ENCODE measurements at regions not wholly inside any gene's neighbourhood (a gene's known extent, or its start where the extent isn't known, plus 50 kb on each side); places are given as distances from the start of the nearest gene placed in this dataset.

- Histone ChIP-seq H3K36me3 (ENCODE audit: insufficient read depth, low read length) (no peaks in the 10 kb centered on the region), H3K4me3 (ENCODE audit: low read depth, low read length) (no peak overlapping the region), H2AFZ (ENCODE audit: low read length, unreplicated experiment) (no peak overlapping the region), H3K27me3 (ENCODE audit: insufficient read depth, low read length) (peaks cover 4% of the 10 kb centered on the region), H3K4me1 (ENCODE audit: control insufficient read depth, insufficient read depth, low read length, unreplicated experiment) (no peaks in the 10 kb centered on the region), H3K79me2 (ENCODE audit: control insufficient read depth, insufficient read depth, low read length, unreplicated experiment) (no peaks in the 10 kb centered on the region), H3K27ac (ENCODE audit: low read depth, low read length) (no peak overlapping the region)
Observed at GRCh38 chr14:101379842-101380241, 181.5 kb upstream of the DIO3 start.

- H3K36me3 ChIP-seq (ENCODE audit: insufficient read depth, low read length), result no peaks in the 10 kb centered on the region
- H3K4me3 ChIP-seq (ENCODE audit: low read depth, low read length), result no peak overlapping the region
- H3K79me2 ChIP-seq (ENCODE audit: control insufficient read depth, insufficient read depth, low read length, unreplicated experiment), result no peaks in the 10 kb centered on the region
- no peak overlapping the region for H3K27ac ChIP-seq (ENCODE audit: low read depth, low read length)
- H3K27me3 ChIP-seq (ENCODE audit: insufficient read depth, low read length), result peaks cover 4% of the 10 kb centered on the region
- H3K4me1 ChIP-seq (ENCODE audit: control insufficient read depth, insufficient read depth, low read length, unreplicated experiment), result no peaks in the 10 kb centered on the region
- no peak overlapping the region for H2AFZ ChIP-seq (ENCODE audit: low read length, unreplicated experiment)
Observed at GRCh38 chr14:101380512-101380911, 180.8 kb upstream of the DIO3 start.

DNA sequence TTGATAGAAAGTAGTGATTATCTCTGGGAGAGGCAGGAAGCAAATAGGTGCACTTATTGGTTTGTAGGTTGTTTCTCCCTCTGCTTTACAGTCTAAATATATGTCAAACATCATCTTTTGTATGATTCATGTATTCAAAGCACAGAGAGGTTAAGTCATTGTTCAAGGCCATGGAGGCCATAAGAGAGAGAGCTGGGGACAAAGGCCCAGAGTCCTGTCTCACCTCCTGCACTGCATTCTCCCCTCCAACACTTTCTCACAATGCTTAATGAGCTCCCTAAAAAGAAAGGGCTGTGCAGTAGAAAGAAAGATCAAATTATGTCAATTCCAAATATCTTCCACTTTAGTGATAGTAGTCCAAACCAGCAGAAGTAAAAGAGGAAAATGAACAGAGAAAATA, 180.4 kb upstream of the DIO3 start:
- Histone ChIP-seq H3K36me3 (ENCODE audit: insufficient read depth, low read length) (no peaks in the 10 kb centered on the region), H3K4me1 (ENCODE audit: control insufficient read depth, insufficient read depth, low read length, unreplicated experiment) (no peaks in the 10 kb centered on the region), H3K27me3 (ENCODE audit: insufficient read depth, low read length) (peaks cover 4% of the 10 kb centered on the region), H3K79me2 (ENCODE audit: control insufficient read depth, insufficient read depth, low read length, unreplicated experiment) (no peaks in the 10 kb centered on the region), H2AFZ (ENCODE audit: low read length, unreplicated experiment) (no peak overlapping the region), H3K4me3 (ENCODE audit: low read depth, low read length) (no peak overlapping the region), H3K27ac (ENCODE audit: low read depth, low read length) (no peak overlapping the region)

- Histone ChIP-seq H3K79me2 (ENCODE audit: control insufficient read depth, insufficient read depth, low read length, unreplicated experiment) (no peaks in the 10 kb centered on the region), H3K4me1 (ENCODE audit: control insufficient read depth, insufficient read depth, low read length, unreplicated experiment) (no peaks in the 10 kb centered on the region), H3K27me3 (ENCODE audit: insufficient read depth, low read length) (no peaks in the 10 kb centered on the region; the same call in 1 of the 2 replicates), H2AFZ (ENCODE audit: low read length, unreplicated experiment) (no peak overlapping the region), H3K27ac (ENCODE audit: low read depth, low read length) (no peak overlapping the region), H3K4me3 (ENCODE audit: low read depth, low read length) (no peak overlapping the region), H3K36me3 (ENCODE audit: insufficient read depth, low read length) (no peaks in the 10 kb centered on the region)
Observed at GRCh38 chr14:101383737-101384338, 177.5 kb upstream of the DIO3 start.

DNA sequence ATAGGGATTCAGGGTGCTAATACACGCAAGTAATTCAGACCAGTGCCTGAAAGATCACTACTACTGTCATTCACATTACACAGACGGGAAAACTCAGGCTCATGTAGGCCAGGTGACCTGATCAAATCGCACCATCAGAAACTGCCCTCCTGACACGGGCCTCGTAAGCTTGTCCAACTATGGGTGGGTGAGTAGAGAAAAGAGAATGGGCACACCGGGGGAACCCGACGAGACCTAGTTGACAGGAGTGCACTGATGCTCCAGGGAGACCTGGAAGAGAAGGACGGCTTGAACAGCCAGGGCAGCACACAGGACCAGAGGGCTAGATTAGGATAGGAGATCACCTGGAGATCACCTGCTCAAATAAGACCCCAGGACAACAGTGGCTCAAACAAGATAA, 166.9 kb upstream of the DIO3 start:
- peaks cover 13% of the 10 kb centered on the region; the same call in 1 of the 2 replicates for H3K27me3 ChIP-seq (ENCODE audit: insufficient read depth, low read length)
- H3K4me1 ChIP-seq (ENCODE audit: control insufficient read depth, insufficient read depth, low read length, unreplicated experiment), result no peaks in the 10 kb centered on the region
- H3K27ac ChIP-seq (ENCODE audit: low read depth, low read length), result no peak overlapping the region
- H3K79me2 ChIP-seq (ENCODE audit: control insufficient read depth, insufficient read depth, low read length, unreplicated experiment), result no peaks in the 10 kb centered on the region
- no peak overlapping the region for H2AFZ ChIP-seq (ENCODE audit: low read length, unreplicated experiment)
- no peaks in the 10 kb centered on the region for H3K36me3 ChIP-seq (ENCODE audit: insufficient read depth, low read length)
- no peak overlapping the region for H3K4me3 ChIP-seq (ENCODE audit: low read depth, low read length)

DNA sequence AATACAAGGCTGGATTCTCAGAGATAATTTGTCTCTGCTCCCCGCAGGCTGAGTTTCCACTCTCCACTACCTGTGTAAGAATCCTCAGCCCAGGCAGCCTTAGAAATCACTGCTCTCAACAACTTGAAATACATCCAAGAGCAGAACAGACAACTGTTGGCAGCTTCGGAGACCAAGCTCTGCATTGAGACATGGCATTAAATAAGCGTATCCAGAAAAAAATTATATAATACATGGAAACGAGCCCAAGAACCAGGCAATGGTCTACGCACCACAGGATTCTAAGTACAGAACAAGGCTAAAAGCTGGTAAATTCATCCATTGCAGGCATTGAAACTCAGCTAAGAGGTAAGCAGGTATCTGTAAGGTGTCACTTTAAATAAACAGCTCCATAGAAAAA, 165.5 kb upstream of the DIO3 start:
- H3K79me2 ChIP-seq (ENCODE audit: control insufficient read depth, insufficient read depth, low read length, unreplicated experiment), result no peaks in the 10 kb centered on the region
- no peaks in the 10 kb centered on the region for H3K36me3 ChIP-seq (ENCODE audit: insufficient read depth, low read length)
- H3K27ac ChIP-seq (ENCODE audit: low read depth, low read length), result no peak overlapping the region
- peaks cover 15% of the 10 kb centered on the region; the same call in 1 of the 2 replicates for H3K27me3 ChIP-seq (ENCODE audit: insufficient read depth, low read length)
- no peak overlapping the region for H3K4me3 ChIP-seq (ENCODE audit: low read depth, low read length)
- H2AFZ ChIP-seq (ENCODE audit: low read length, unreplicated experiment), result no peak overlapping the region
- H3K4me1 ChIP-seq (ENCODE audit: control insufficient read depth, insufficient read depth, low read length, unreplicated experiment), result no peaks in the 10 kb centered on the region

GRCh38 chr14:101397206-101397605, 164.1 kb upstream of the DIO3 start:
- Histone ChIP-seq H3K4me3 (ENCODE audit: low read depth, low read length) (no peak overlapping the region), H3K36me3 (ENCODE audit: insufficient read depth, low read length) (no peaks in the 10 kb centered on the region), H3K27me3 (ENCODE audit: insufficient read depth, low read length) (peaks cover 15% of the 10 kb centered on the region; the same call in 1 of the 2 replicates), H2AFZ (ENCODE audit: low read length, unreplicated experiment) (no peak overlapping the region), H3K79me2 (ENCODE audit: control insufficient read depth, insufficient read depth, low read length, unreplicated experiment) (no peaks in the 10 kb centered on the region), H3K27ac (ENCODE audit: low read depth, low read length) (no peak overlapping the region), H3K4me1 (ENCODE audit: control insufficient read depth, insufficient read depth, low read length, unreplicated experiment) (no peaks in the 10 kb centered on the region)

DNA sequence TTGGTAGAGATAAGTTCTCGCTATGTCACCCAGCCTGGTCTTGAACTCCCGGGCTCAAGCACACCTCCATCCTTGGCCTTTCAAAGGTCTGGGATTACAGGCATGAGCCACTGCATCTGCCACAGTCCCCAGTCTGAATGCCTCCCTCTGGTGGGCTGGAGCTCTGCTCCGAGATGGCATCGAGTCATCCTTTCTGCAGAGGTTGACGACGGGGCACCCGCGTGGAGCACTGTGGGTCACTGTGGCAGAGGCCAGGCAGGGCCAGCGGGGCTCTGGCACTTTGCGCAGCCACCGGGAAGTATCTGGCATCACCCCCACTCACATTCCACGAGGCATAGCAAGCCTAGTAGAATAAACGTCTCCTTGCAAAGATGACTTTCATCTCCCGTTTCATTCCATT, 163.3 kb upstream of the DIO3 start:
- Histone ChIP-seq H3K27ac (ENCODE audit: low read depth, low read length) (no peak overlapping the region), H3K27me3 (ENCODE audit: insufficient read depth, low read length) (peaks cover 11% of the 10 kb centered on the region; the same call in 1 of the 2 replicates), H3K36me3 (ENCODE audit: insufficient read depth, low read length) (no peaks in the 10 kb centered on the region), H3K79me2 (ENCODE audit: control insufficient read depth, insufficient read depth, low read length, unreplicated experiment) (no peaks in the 10 kb centered on the region), H3K4me1 (ENCODE audit: control insufficient read depth, insufficient read depth, low read length, unreplicated experiment) (no peaks in the 10 kb centered on the region), H2AFZ (ENCODE audit: low read length, unreplicated experiment) (no peak overlapping the region), H3K4me3 (ENCODE audit: low read depth, low read length) (no peak overlapping the region)

DNA sequence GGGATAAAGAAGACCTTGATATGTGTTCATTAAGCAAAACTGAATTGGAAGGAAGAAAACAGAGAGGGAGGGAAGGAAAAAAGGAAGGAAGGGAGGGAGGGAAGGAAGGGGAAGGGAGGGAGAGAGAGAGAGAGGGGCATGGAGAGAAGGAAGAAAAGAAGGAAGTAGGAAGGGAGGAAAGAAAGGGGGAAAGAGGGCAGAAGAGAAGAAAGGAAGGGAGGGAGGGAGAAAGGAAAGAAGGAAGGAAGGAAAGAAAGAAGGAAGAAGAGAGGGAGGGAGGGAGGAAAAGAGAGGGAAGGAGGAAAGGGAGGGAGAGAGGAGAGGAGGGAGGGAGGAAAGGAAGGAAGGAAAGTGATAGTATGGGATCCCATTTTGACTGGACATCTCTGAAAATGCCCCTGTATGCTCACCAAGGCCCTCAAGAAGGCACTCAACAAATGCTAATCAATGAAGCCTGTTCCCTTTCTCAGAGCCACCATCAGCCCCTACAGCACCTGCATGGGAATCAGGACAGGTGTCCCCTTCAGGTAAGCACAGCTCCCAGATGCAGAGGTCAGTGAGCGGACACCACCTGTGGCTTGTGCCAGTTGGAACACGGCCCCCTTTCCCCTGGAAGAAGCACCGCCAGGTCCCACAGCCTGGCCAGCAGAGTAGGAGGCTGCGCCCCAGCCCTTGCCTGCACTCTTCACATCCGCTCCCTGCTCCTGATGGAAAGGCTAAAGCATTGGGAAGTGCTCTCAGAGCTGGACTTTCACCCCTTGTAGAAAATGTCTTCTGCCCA, 161.4 kb upstream of the DIO3 start:
- Histone ChIP-seq H2AFZ (ENCODE audit: low read length, unreplicated experiment) (no peak overlapping the region), H3K27me3 (ENCODE audit: insufficient read depth, low read length) (0 out of 2 replicates have a peak, but pooled peaks cover 6% of the 10 kb centered on the region), H3K27ac (ENCODE audit: low read depth, low read length) (no peak overlapping the region), H3K4me3 (ENCODE audit: low read depth, low read length) (no peak overlapping the region), H3K79me2 (ENCODE audit: control insufficient read depth, insufficient read depth, low read length, unreplicated experiment) (no peaks in the 10 kb centered on the region), H3K4me1 (ENCODE audit: control insufficient read depth, insufficient read depth, low read length, unreplicated experiment) (no peaks in the 10 kb centered on the region), H3K36me3 (ENCODE audit: insufficient read depth, low read length) (no peaks in the 10 kb centered on the region)

DNA sequence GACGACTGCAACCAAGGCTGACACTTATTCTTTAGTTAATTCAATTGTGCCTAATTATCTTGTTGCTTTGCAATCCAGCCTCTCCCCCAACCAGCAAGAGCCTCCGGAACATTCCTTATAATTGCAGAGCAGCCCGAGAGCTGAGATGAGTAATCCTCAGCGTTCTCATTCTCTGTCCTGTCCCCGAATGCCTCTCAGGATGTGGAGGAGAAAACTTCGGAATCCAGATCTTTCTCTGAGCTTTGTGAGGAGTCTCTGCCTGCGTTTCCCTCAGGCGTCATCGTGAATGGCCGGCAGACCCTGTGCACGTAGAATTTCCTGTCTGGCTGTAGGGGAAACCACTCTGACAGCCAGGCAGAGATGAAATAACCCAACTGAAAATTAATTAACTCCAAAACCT, 160.5 kb upstream of the DIO3 start:
- Histone ChIP-seq H3K27ac (ENCODE audit: low read depth, low read length) (no peak overlapping the region), H2AFZ (ENCODE audit: low read length, unreplicated experiment) (no peak overlapping the region), H3K27me3 (ENCODE audit: insufficient read depth, low read length) (0 out of 2 replicates have a peak, but pooled peaks cover 6% of the 10 kb centered on the region), H3K4me1 (ENCODE audit: control insufficient read depth, insufficient read depth, low read length, unreplicated experiment) (peaks cover 2% of the 10 kb centered on the region), H3K79me2 (ENCODE audit: control insufficient read depth, insufficient read depth, low read length, unreplicated experiment) (no peaks in the 10 kb centered on the region), H3K4me3 (ENCODE audit: low read depth, low read length) (no peak overlapping the region), H3K36me3 (ENCODE audit: insufficient read depth, low read length) (no peaks in the 10 kb centered on the region)
